ENCODE measurements at regions not wholly inside any gene's neighbourhood (a gene's known extent, or its start where the extent isn't known, plus 50 kb on each side); places are given as distances from the start of the nearest gene placed in this dataset.

DNA sequence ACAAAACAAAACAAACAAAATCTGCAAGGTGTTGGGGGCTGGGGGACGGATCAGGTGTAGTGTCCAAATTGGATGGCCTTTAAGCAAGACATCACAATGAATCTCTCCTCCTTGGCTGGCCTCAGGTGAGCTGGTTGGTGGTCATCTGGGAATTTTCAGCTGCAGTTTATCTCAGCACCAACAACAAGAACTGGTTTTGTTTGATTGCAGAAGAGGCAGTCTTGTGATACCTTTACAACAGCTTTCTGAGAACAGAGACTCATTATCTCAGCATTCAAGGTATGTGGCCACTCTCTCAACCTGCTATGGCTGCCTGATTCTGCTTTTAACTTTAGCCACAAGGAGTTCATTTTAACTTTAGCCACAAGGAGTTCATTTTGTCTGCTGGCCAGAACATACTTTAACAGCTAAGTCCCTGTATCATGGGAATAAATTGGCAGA lies 1543.4 kb downstream of the EFNA5 start:
- ChIA-PET POLR2A (no interaction called here), CTCF (no interaction called here)
- no peaks in the 10 kb centered on the region for H3K4me1 ChIP-seq (ENCODE audit: control insufficient read depth in 1 of 2, extremely low read depth in 1 of 2, insufficient read depth in 2 of 2, low read length in 2 of 2)
- H3K36me3 ChIP-seq (ENCODE audit: control insufficient read depth in 2 of 2, extremely low read depth in 1 of 2, insufficient read depth in 1 of 2, low read length in 1 of 2) = no peaks in the 10 kb centered on the region
- no peak overlapping the region for H3K27ac ChIP-seq (ENCODE audit: low read length)
- no peaks in the 10 kb centered on the region for H3K27me3 Mint-ChIP-seq
- peaks cover 3 to 6% (median 5%) of the 10 kb centered on the region in 3 donors for H3K9me3 Mint-ChIP-seq
- no peak overlapping the region for H3K4me3 ChIP-seq (ENCODE audit: control insufficient read depth in 1 of 2, extremely low read depth in 1 of 2, low read length in 1 of 2)
- H3K9me3 ChIP-seq = no peaks in the 10 kb centered on the region
- no peak overlapping the region for H3K27ac Mint-ChIP-seq
- no peak overlapping the region for H3K4me3 Mint-ChIP-seq
- no peak for DNase-seq
- no peaks in the 10 kb centered on the region for H3K4me1 Mint-ChIP-seq
- no peaks in the 10 kb centered on the region for H3K36me3 Mint-ChIP-seq
- ATAC-seq (replicated peaks in 1 of 4) = no peak
- no peaks in the 10 kb centered on the region for H3K27me3 ChIP-seq (replicated peaks in 1 of 2; ENCODE audit: control insufficient read depth in 2 of 2, extremely low read depth in 1 of 2, insufficient read depth in 2 of 2, low read length in 1 of 2)
- WGBS (ENCODE audit: insufficient coverage) = no CpG with 5 or more reads among the region's 1 CpG

DNA sequence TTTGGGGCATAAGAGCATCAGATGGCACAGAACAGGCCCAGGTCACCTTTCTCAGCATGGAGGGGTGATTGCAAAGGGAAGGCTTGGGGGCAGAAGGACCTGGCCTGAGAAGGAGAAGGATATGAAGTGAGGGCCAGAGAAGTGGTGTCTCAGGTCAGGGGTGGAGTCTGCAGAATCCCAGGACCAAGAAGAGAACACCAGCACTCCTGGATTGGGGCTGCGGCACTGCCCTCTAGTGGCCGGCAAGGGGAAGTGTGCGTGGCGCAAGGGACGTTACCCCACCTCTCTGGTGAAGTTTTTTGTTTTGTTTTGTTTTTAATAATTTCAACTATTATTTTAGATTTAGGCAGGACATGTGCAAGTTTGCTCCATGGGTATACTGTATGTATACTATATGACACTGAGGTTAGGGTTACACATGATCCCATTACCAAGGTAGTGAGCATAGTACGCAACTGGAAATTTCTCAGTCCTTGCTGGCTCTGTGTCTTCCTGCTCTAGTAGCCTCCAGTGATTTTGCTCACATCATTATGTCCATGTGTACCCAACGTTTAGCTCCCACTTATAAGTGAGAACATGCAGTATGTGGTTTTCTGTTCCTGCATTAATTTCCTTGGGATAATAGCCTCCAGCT lies 1548.6 kb downstream of the EFNA5 start:
- POLR2A ChIA-PET = no interaction called here
- Mint-ChIP-seq H3K36me3 (no peaks in the 10 kb centered on the region), H3K27ac (no peak overlapping the region), H3K4me1 (no peaks in the 10 kb centered on the region), H3K4me3 (no peak overlapping the region), H3K9me3 (peaks cover 7 to 12% (median 11%) of the 10 kb centered on the region in 3 donors), H3K27me3 (no peaks in the 10 kb centered on the region)
- Histone ChIP-seq H3K36me3 (ENCODE audit: control insufficient read depth in 2 of 2, extremely low read depth in 1 of 2, insufficient read depth in 1 of 2, low read length in 1 of 2) (no peaks in the 10 kb centered on the region), H3K9me3 (no peaks in the 10 kb centered on the region), H3K27me3 (replicated peaks in 1 of 2; ENCODE audit: control insufficient read depth in 2 of 2, extremely low read depth in 1 of 2, insufficient read depth in 2 of 2, low read length in 1 of 2) (no peaks in the 10 kb centered on the region), H3K4me1 (ENCODE audit: control insufficient read depth in 1 of 2, extremely low read depth in 1 of 2, insufficient read depth in 2 of 2, low read length in 2 of 2) (no peaks in the 10 kb centered on the region), H3K27ac (ENCODE audit: low read length) (no peak overlapping the region), H3K4me3 (ENCODE audit: control insufficient read depth in 1 of 2, extremely low read depth in 1 of 2, low read length in 1 of 2) (no peak overlapping the region)
- ATAC-seq (replicated peaks in 1 of 4) (no peak), DNase-seq (no peak)
- no CpG with 5 or more reads among the region's 7 CpGs for WGBS (ENCODE audit: insufficient coverage)
- CTCF ChIA-PET = no interaction called here

DNA sequence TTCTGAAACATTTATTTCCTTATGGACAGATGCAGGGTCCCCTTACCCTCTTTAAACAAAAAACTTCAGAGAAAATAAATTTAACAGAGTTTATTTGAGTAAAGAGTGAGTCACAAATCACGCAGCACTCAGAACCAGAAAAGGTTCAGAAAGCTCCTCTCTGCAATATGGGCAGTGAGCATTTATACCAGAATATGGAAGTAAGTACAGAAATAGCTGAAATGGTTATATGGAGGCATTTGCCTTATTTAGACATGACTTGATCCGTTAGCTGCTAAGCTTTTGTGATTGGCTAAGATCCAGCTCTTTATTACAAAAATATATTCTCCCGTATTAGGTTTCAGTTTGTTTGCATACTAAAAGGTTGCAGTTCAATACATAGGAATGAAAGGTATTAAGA lies 1554.1 kb downstream of the EFNA5 start:
- Histone ChIP-seq H3K4me1 (ENCODE audit: control insufficient read depth in 1 of 2, extremely low read depth in 1 of 2, insufficient read depth in 2 of 2, low read length in 2 of 2) (no peaks in the 10 kb centered on the region), H3K27ac (ENCODE audit: low read length) (no peak overlapping the region), H3K4me3 (ENCODE audit: control insufficient read depth in 1 of 2, extremely low read depth in 1 of 2, low read length in 1 of 2) (no peak overlapping the region), H3K36me3 (ENCODE audit: control insufficient read depth in 2 of 2, extremely low read depth in 1 of 2, insufficient read depth in 1 of 2, low read length in 1 of 2) (no peaks in the 10 kb centered on the region), H3K9me3 (no peaks in the 10 kb centered on the region), H3K27me3 (replicated peaks in 1 of 2; ENCODE audit: control insufficient read depth in 2 of 2, extremely low read depth in 1 of 2, insufficient read depth in 2 of 2, low read length in 1 of 2) (no peaks in the 10 kb centered on the region)
- no peak for DNase-seq
- no peak for ATAC-seq (replicated peaks in 1 of 4)
- WGBS (ENCODE audit: insufficient coverage) = no CpG with 5 or more reads among the region's 3 CpGs
- no peaks in the 10 kb centered on the region for H3K36me3 Mint-ChIP-seq
- H3K27ac Mint-ChIP-seq = no peak overlapping the region
- ChIA-PET POLR2A (no interaction called here), CTCF (interaction anchor here in 1 of 2 donors (0.8 kb wide), 1 partner anchor 595 kb away, joined by 3 read pairs; no protein-coding TSS in a partner anchor)
- no peaks in the 10 kb centered on the region for H3K27me3 Mint-ChIP-seq
- H3K4me3 Mint-ChIP-seq = no peak overlapping the region
- H3K4me1 Mint-ChIP-seq = no peaks in the 10 kb centered on the region
- peaks cover 13 to 26% (median 17%) of the 10 kb centered on the region in 3 donors for H3K9me3 Mint-ChIP-seq

DNA sequence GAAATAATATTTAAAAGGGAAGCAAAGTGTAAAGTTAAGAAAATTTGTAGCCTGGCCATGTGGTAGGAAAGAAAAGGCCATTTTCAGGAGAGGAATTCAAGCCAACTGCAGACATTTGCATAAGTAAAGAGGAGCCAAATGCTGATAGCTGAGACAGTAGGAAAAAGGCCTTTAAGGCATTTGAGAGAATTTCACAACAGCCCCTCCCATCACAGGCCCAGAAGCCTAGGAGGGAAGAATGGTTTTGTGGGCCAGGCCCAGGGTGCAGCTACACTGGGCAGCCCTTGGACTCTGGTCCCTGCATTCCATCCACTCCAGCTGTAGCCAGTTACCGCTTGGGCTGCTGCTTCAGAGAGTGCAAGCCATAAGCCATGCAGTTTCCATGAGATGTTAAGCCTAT lies 1556.8 kb downstream of the EFNA5 start:
- no peak overlapping the region for H3K27ac Mint-ChIP-seq
- no peak overlapping the region for H3K4me3 Mint-ChIP-seq
- no peak overlapping the region for H3K27ac ChIP-seq (ENCODE audit: low read length)
- WGBS (ENCODE audit: insufficient coverage) = no CpG with 5 or more reads among the region's 1 CpG
- no peaks in the 10 kb centered on the region for H3K27me3 Mint-ChIP-seq
- DNase-seq = no peak
- peaks cover 11 to 25% (median 13%) of the 10 kb centered on the region in 3 donors for H3K9me3 Mint-ChIP-seq
- no peaks in the 10 kb centered on the region for H3K4me1 Mint-ChIP-seq
- CTCF ChIA-PET = no interaction called here
- H3K36me3 ChIP-seq (ENCODE audit: control insufficient read depth in 2 of 2, extremely low read depth in 1 of 2, insufficient read depth in 1 of 2, low read length in 1 of 2) = no peaks in the 10 kb centered on the region
- no peaks in the 10 kb centered on the region for H3K9me3 ChIP-seq
- no peaks in the 10 kb centered on the region for H3K27me3 ChIP-seq (replicated peaks in 1 of 2; ENCODE audit: control insufficient read depth in 2 of 2, extremely low read depth in 1 of 2, insufficient read depth in 2 of 2, low read length in 1 of 2)
- no peak overlapping the region for H3K4me3 ChIP-seq (ENCODE audit: control insufficient read depth in 1 of 2, extremely low read depth in 1 of 2, low read length in 1 of 2)
- no peaks in the 10 kb centered on the region for H3K36me3 Mint-ChIP-seq
- ATAC-seq (replicated peaks in 1 of 4) = no peak
- POLR2A ChIA-PET = no interaction called here
- H3K4me1 ChIP-seq (ENCODE audit: control insufficient read depth in 1 of 2, extremely low read depth in 1 of 2, insufficient read depth in 2 of 2, low read length in 2 of 2) = no peaks in the 10 kb centered on the region

DNA sequence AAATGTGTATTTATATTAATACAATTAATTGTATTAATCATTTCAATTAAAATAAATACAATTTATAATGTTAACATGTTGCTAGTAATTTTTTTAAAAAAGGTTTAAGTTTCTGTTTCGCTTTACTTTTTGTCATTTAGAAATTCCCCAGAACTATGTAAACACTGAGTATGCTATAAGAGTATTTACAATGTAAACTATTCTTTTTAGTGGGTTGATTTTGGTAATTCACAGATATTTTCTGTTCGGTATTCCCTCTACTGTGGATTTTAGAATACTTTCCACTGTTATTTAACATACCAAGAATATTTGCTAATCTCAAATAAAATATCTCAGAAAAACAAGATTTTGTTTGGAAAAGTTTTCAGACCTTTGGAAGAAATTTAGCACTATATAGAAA lies 1564.4 kb downstream of the EFNA5 start:
- no peaks in the 10 kb centered on the region for H3K27me3 ChIP-seq (replicated peaks in 1 of 2; ENCODE audit: control insufficient read depth in 2 of 2, extremely low read depth in 1 of 2, insufficient read depth in 2 of 2, low read length in 1 of 2)
- no peaks in the 10 kb centered on the region for H3K4me1 ChIP-seq (ENCODE audit: control insufficient read depth in 1 of 2, extremely low read depth in 1 of 2, insufficient read depth in 2 of 2, low read length in 2 of 2)
- H3K36me3 Mint-ChIP-seq = no peaks in the 10 kb centered on the region
- no peaks in the 10 kb centered on the region for H3K9me3 ChIP-seq
- H3K4me3 ChIP-seq (ENCODE audit: control insufficient read depth in 1 of 2, extremely low read depth in 1 of 2, low read length in 1 of 2) = no peak overlapping the region
- ATAC-seq (replicated peaks in 1 of 4) = no peak
- ChIA-PET CTCF (no interaction called here), POLR2A (no interaction called here)
- no peaks in the 10 kb centered on the region for H3K36me3 ChIP-seq (ENCODE audit: control insufficient read depth in 2 of 2, extremely low read depth in 1 of 2, insufficient read depth in 1 of 2, low read length in 1 of 2)
- H3K9me3 Mint-ChIP-seq = peaks cover 4 to 21% (median 14%) of the 10 kb centered on the region in 3 donors
- no peaks in the 10 kb centered on the region for H3K4me1 Mint-ChIP-seq
- no peaks in the 10 kb centered on the region for H3K27me3 Mint-ChIP-seq
- no peak for DNase-seq
- H3K27ac Mint-ChIP-seq = no peak overlapping the region
- no CpG with 5 or more reads among the region's 2 CpGs for WGBS (ENCODE audit: insufficient coverage)
- H3K4me3 Mint-ChIP-seq = no peak overlapping the region
- no peak overlapping the region for H3K27ac ChIP-seq (ENCODE audit: low read length)

DNA sequence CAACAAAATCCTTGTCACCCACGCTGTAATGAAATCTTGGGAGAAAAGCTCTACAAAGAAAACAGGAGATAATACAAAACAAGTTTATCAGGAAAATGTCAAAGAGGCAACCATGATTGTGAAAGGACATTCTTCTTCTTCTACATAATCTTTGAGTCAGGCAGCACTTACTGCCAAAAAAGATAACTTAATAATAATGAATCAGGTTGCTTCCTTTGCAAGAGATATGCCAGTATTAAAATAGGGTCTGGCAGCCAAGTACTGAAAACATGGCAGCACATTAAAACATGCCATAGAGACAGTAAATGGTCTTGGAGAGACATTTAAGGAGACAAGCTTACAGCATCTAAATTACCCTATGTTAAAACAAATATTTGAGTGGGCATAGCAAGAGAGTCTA lies 1573.4 kb downstream of the EFNA5 start:
- no peaks in the 10 kb centered on the region for H3K27me3 Mint-ChIP-seq
- CTCF ChIA-PET = no interaction called here
- Histone ChIP-seq H3K27ac (ENCODE audit: low read length) (no peak overlapping the region), H3K9me3 (no peaks in the 10 kb centered on the region), H3K4me1 (ENCODE audit: control insufficient read depth in 1 of 2, extremely low read depth in 1 of 2, insufficient read depth in 2 of 2, low read length in 2 of 2) (no peaks in the 10 kb centered on the region), H3K27me3 (replicated peaks in 1 of 2; ENCODE audit: control insufficient read depth in 2 of 2, extremely low read depth in 1 of 2, insufficient read depth in 2 of 2, low read length in 1 of 2) (no peaks in the 10 kb centered on the region), H3K36me3 (ENCODE audit: control insufficient read depth in 2 of 2, extremely low read depth in 1 of 2, insufficient read depth in 1 of 2, low read length in 1 of 2) (no peaks in the 10 kb centered on the region), H3K4me3 (ENCODE audit: control insufficient read depth in 1 of 2, extremely low read depth in 1 of 2, low read length in 1 of 2) (no peak overlapping the region)
- POLR2A ChIA-PET = no interaction called here
- ATAC-seq (replicated peaks in 1 of 4) (no peak), DNase-seq (no peak)
- no peak overlapping the region for H3K27ac Mint-ChIP-seq
- WGBS (ENCODE audit: insufficient coverage) = no CpG with 5 or more reads among the region's 1 CpG
- no peak overlapping the region for H3K4me3 Mint-ChIP-seq
- no peaks in the 10 kb centered on the region for H3K36me3 Mint-ChIP-seq
- H3K4me1 Mint-ChIP-seq = no peaks in the 10 kb centered on the region
- H3K9me3 Mint-ChIP-seq = peaks cover 5 to 21% (median 20%) of the 10 kb centered on the region in 3 donors

DNA sequence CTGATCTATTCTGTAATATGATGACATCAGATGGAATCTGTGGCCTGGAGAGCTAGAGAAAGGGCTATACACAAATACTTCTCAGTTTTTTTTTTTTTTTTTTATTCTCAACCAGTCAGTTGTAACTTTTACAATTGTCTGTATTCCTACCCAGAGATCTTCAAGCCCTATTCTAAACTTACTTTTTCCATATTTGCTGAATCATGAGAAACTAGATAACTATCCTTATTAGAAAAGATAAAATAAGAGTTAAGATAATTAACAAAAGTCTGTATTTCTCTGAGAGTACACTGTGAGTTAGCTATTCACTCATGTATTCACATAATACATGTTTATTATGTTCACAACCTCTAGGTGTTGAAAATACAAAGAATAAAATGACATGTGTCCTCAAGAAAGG lies 1575.9 kb downstream of the EFNA5 start:
- no peaks in the 10 kb centered on the region for H3K36me3 Mint-ChIP-seq
- no peak overlapping the region for H3K4me3 Mint-ChIP-seq
- no peak overlapping the region for H3K27ac Mint-ChIP-seq
- ATAC-seq (replicated peaks in 1 of 4) (no peak), DNase-seq (no peak)
- Histone ChIP-seq H3K27me3 (replicated peaks in 1 of 2; ENCODE audit: control insufficient read depth in 2 of 2, extremely low read depth in 1 of 2, insufficient read depth in 2 of 2, low read length in 1 of 2) (no peaks in the 10 kb centered on the region), H3K4me3 (ENCODE audit: control insufficient read depth in 1 of 2, extremely low read depth in 1 of 2, low read length in 1 of 2) (no peak overlapping the region), H3K9me3 (no peaks in the 10 kb centered on the region), H3K4me1 (ENCODE audit: control insufficient read depth in 1 of 2, extremely low read depth in 1 of 2, insufficient read depth in 2 of 2, low read length in 2 of 2) (no peaks in the 10 kb centered on the region), H3K36me3 (ENCODE audit: control insufficient read depth in 2 of 2, extremely low read depth in 1 of 2, insufficient read depth in 1 of 2, low read length in 1 of 2) (no peaks in the 10 kb centered on the region), H3K27ac (ENCODE audit: low read length) (no peak overlapping the region)
- no peaks in the 10 kb centered on the region for H3K27me3 Mint-ChIP-seq
- CTCF ChIA-PET = no interaction called here
- no peaks in the 10 kb centered on the region for H3K4me1 Mint-ChIP-seq
- POLR2A ChIA-PET = no interaction called here
- H3K9me3 Mint-ChIP-seq = peaks cover 6 to 14% (median 11%) of the 10 kb centered on the region in 3 donors

All from T-cell (primary cell).